Calu3 (cell line): ENCODE measurements at regions not wholly inside any gene's neighbourhood (a gene's known extent, or its start where the extent isn't known, plus 50 kb on each side); places are given as distances from the start of the nearest gene placed in this dataset.

ENCODE experiments used
- BruUV-seq: library from RNA; stranded (reverse); fragments of 400-500 nt; replicated peaks from 2 replicates; lab custom pipeline; 2021; lab: Mats Ljungman, UMichigan
- CTCF ChIA-PET: fragments of 300-600 bp; sonication (Branson Sonifier 250); formaldehyde crosslinking; loops from one replicate; lab custom pipeline; 2022; ENCODE audit warnings: antibody characterized with exemption; lab: Charles Lee
- DNase-seq: peaks from one replicate; pipeline ENCODE4 v3.0.0; 2022
- H3K27ac Mint-ChIP-seq: one replicate; pipeline ENCODE4 v1.8.0; 2022; ENCODE audit warnings: mixed read lengths; ENCODE audit not compliant: unreplicated experiment
- H3K27me3 Mint-ChIP-seq: one replicate; pipeline ENCODE4 v1.8.0; 2022; ENCODE audit warnings: mixed read lengths; ENCODE audit not compliant: unreplicated experiment
- H3K36me3 Mint-ChIP-seq: one replicate; pipeline ENCODE4 v1.8.0; 2022; ENCODE audit warnings: mild to moderate bottlenecking, moderate library complexity, mixed read lengths; ENCODE audit not compliant: insufficient read depth, unreplicated experiment
- H3K4me1 Mint-ChIP-seq: one replicate; pipeline ENCODE4 v1.8.0; 2022; ENCODE audit warnings: mild to moderate bottlenecking, low read depth, mixed read lengths; ENCODE audit not compliant: unreplicated experiment
- H3K4me3 Mint-ChIP-seq: one replicate; pipeline ENCODE4 v1.8.0; 2022; ENCODE audit warnings: mild to moderate bottlenecking, low read depth, moderate library complexity, mixed read lengths; ENCODE audit not compliant: unreplicated experiment
- H3K9me3 Mint-ChIP-seq: one replicate; pipeline ENCODE4 v1.8.0; 2022; ENCODE audit warnings: low read depth, mixed read lengths; ENCODE audit not compliant: unreplicated experiment
- intact Hi-C: fragments of 100-400 bp; cut with micrococcal nuclease; formaldehyde crosslinking; loops from one replicate; pipeline ENCODE4 v1.10.0; 2022; ENCODE audit not compliant: unreplicated experiment
- TF ChIP-seq, protein P1 (sequence below): fragments of 200-600 bp; IDR thresholded peaks from one replicate; pipeline ENCODE4 v1.8.0; 2022; ENCODE audit warnings: antibody characterized with exemption; ENCODE audit not compliant: unreplicated experiment

- no peak overlapping the region for H3K27ac Mint-ChIP-seq
- TF ChIP-seq, protein P1, sequence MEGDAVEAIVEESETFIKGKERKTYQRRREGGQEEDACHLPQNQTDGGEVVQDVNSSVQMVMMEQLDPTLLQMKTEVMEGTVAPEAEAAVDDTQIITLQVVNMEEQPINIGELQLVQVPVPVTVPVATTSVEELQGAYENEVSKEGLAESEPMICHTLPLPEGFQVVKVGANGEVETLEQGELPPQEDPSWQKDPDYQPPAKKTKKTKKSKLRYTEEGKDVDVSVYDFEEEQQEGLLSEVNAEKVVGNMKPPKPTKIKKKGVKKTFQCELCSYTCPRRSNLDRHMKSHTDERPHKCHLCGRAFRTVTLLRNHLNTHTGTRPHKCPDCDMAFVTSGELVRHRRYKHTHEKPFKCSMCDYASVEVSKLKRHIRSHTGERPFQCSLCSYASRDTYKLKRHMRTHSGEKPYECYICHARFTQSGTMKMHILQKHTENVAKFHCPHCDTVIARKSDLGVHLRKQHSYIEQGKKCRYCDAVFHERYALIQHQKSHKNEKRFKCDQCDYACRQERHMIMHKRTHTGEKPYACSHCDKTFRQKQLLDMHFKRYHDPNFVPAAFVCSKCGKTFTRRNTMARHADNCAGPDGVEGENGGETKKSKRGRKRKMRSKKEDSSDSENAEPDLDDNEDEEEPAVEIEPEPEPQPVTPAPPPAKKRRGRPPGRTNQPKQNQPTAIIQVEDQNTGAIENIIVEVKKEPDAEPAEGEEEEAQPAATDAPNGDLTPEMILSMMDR = no peak
- no peak for DNase-seq
- no peaks in the 10 kb centered on the region for H3K36me3 Mint-ChIP-seq
- H3K4me1 Mint-ChIP-seq = no peaks in the 10 kb centered on the region
- intact Hi-C loops = no loop called here
- no TSS peak for BruUV-seq
- no peaks in the 10 kb centered on the region for H3K27me3 Mint-ChIP-seq
- CTCF ChIA-PET = no interaction called here
- H3K4me3 Mint-ChIP-seq = no peak overlapping the region
- no peaks in the 10 kb centered on the region for H3K9me3 Mint-ChIP-seq
These were observed 585.5 kb upstream of the ATXN7L3B start for GRCh38 chr12:73951956-73952703.

DNA sequence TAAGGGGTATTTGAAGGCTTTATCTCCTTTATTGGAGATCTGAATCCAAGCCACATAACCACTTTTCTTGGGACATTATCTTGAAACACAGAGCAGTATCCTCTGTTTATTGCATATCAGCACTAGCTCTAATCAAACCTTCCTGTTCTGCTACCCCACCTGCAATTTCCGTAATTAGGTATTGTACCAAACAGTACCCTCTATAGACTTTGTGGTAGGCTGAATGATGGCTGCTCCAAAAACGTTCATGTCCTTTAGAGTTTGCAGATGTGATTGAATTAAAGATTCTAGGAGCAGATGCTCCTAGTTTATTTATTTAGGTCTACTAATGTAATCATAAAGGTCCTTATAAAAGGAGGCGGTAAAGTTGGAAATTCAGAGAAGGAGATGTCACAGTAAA lies 573.0 kb upstream of the ATXN7L3B start:
- BruUV-seq = no TSS peak
- Mint-ChIP-seq H3K36me3 (no peaks in the 10 kb centered on the region), H3K27ac (no peak overlapping the region), H3K27me3 (no peaks in the 10 kb centered on the region), H3K4me1 (no peaks in the 10 kb centered on the region), H3K9me3 (no peaks in the 10 kb centered on the region), H3K4me3 (no peak overlapping the region)
- intact Hi-C loops = no loop called here
- CTCF ChIA-PET = no interaction called here
- DNase-seq = no peak
- TF ChIP-seq, protein P1 = no peak

DNA sequence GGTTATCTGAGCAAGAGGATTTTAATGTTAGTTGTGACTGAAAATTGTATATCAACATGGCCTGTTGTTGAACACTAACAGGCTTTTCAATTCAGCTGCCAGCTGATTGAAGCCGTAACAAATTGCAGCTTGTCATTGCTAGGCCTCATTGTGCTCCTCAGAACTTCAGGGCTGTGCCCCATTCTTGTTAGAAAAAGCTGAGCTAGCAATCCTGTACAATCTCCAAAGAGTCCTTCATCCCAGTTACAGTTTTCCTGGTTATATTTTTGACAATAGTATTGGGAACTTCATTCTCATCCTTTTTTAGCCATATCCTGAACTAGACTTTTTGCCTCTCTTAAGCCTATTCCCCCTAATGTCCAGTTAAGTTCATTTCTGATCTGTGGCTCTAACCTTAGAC lies 564.1 kb upstream of the ATXN7L3B start:
- H3K9me3 Mint-ChIP-seq = peaks cover 3% of the 10 kb centered on the region
- CTCF ChIA-PET = interaction anchor here (0.5 to 0.6 kb wide), 2 partner anchors 1046 to 1415 kb away, joined by 3 to 9 read pairs; no protein-coding TSS in a partner anchor
- H3K36me3 Mint-ChIP-seq = no peaks in the 10 kb centered on the region
- TF ChIP-seq, protein P1 = no peak
- BruUV-seq = no TSS peak
- no peak overlapping the region for H3K4me3 Mint-ChIP-seq
- no peak overlapping the region for H3K27ac Mint-ChIP-seq
- intact Hi-C loops = no loop called here
- H3K27me3 Mint-ChIP-seq = no peaks in the 10 kb centered on the region
- no peak for DNase-seq
- H3K4me1 Mint-ChIP-seq = no peaks in the 10 kb centered on the region

GRCh38 chr12:73984552-73984951 lies 553.1 kb upstream of the ATXN7L3B start:
- no peak overlapping the region for H3K4me3 Mint-ChIP-seq
- intact Hi-C loops = no loop called here
- no TSS peak for BruUV-seq
- H3K4me1 Mint-ChIP-seq = no peaks in the 10 kb centered on the region
- CTCF ChIA-PET = no interaction called here
- no peak for DNase-seq
- TF ChIP-seq, protein P1 = no peak
- no peak overlapping the region for H3K27ac Mint-ChIP-seq
- H3K36me3 Mint-ChIP-seq = no peaks in the 10 kb centered on the region
- H3K9me3 Mint-ChIP-seq = peaks cover 3% of the 10 kb centered on the region
- H3K27me3 Mint-ChIP-seq = no peaks in the 10 kb centered on the region
